Psoas muscle (tissue), 7 donors: ENCODE measurements at regions not wholly inside any gene's neighbourhood (a gene's known extent, or its start where the extent isn't known, plus 50 kb on each side); places are given as distances from the start of the nearest gene placed in this dataset.
A peak's percentile ranks its signal among the peaks of the same experiment; 100 is the strongest.

Experiments used
- ATAC-seq, 4 donors: fragments of 200-7000 bp; cut with Tn5 transposase; one replicate each; pipeline ENCODE4 v1.9.1; 2020; ENCODE audit warnings: moderate library complexity in 3 of 4, mild to moderate bottlenecking in 2 of 4
- DNase-seq, 2 donors: peaks; one replicate each; pipeline ENCODE4 v3.0.0-alpha.2; 2020
- H3K27ac ChIP-seq: fragments of 200-600 bp; one replicate; pipeline ENCODE4 v1.8.0; 2022
- H3K27me3 ChIP-seq, 3 donors: fragments of 200-600 bp in 1 of 3; one replicate each; pipeline versions ENCODE4 v1.6.1 to v1.8.0; 2013 to 2022; ENCODE audit warnings: low read length in 2 of 3, mild to moderate bottlenecking in 2 of 3, moderate library complexity in 1 of 3; ENCODE audit not compliant: insufficient read depth in 3 of 3
- H3K36me3 ChIP-seq, 2 donors: fragments of 200-600 bp in 1 of 2; one replicate each; pipeline versions ENCODE4 v1.6.1 to v1.8.0; 2013 to 2022; ENCODE audit warnings: low read depth in 1 of 2, mild to moderate bottlenecking in 1 of 2, moderate library complexity in 1 of 2; ENCODE audit not compliant: insufficient read depth in 1 of 2
- H3K4me1 ChIP-seq: fragments of 200-600 bp; one replicate; pipeline ENCODE4 v1.8.0; 2022
- H3K4me3 ChIP-seq: fragments of 200-600 bp; one replicate; pipeline ENCODE4 v1.8.0; 2022; ENCODE audit warnings: mild to moderate bottlenecking
- H3K9me3 ChIP-seq: fragments of 200-600 bp; one replicate; pipeline ENCODE4 v1.8.0; 2022
- CTCF ChIP-seq: fragments of 200-600 bp; IDR thresholded peaks from one replicate; pipeline ENCODE4 v1.8.0; 2022; ENCODE audit warnings: antibody characterized with exemption
- WGBS, 3 donors: extraction: QIAGEN DNeasy Blood & Tissue Kit; methylation state at CpG; one replicate each; pipeline versions ENCODE4 v1.1.6 to v1.1.7; 2013; 5-methylcytosine and 5-hydroxymethylcytosine counted together
- intact Hi-C, 2 donors: fragments of 100-400 bp; cut with DNase I; formaldehyde crosslinking; loops; one replicate each; pipeline versions ENCODE4 v1.11.0 to v1.14.2; 2022
- donor health status: healthy with polysubstance abuse.
- donor health status: DM: no; HTN: no; CAD: no; lungs with moderate emphysema.
- donor health status: Bipolar disorder and iron deficiency.
- donor health status: healthy.
- donor health status: DM: yes; HTN: yes; CAD: no.
- donor health status: DM: no; HTN: no; CAD: no.
- donor health status: DM: yes; HTN: yes; CAD: no.

GRCh38 chr9:29209748-29210291, 1636.5 kb upstream of the C9orf72 start:
- peaks cover 0 to 38% (median 15%) of the 10 kb centered on the region in 3 donors for H3K27me3 ChIP-seq
- no peak for DNase-seq
- H3K4me1 ChIP-seq, result no peaks in the 10 kb centered on the region
- 32 to 36% (median 34%) methylated on average over 2 of the region's 2 CpGs for WGBS, 3 donors
- H3K27ac ChIP-seq, result no peak overlapping the region
- TF ChIP-seq CTCF, result no peak
- no peaks in the 10 kb centered on the region for H3K9me3 ChIP-seq
- no peak for ATAC-seq
- no peak overlapping the region for H3K4me3 ChIP-seq
- H3K36me3 ChIP-seq, result no peaks in the 10 kb centered on the region
- intact Hi-C loops, result no loop called here

GRCh38 chr9:29211003-29211579, 1637.8 kb upstream of the C9orf72 start:
- TF ChIP-seq CTCF, result no peak
- ATAC-seq (no peak), DNase-seq (no peak)
- 42 to 52% (median 47%) methylated on average over 6 of the region's 6 CpGs for WGBS, 3 donors
- Histone ChIP-seq H3K4me3 (no peak overlapping the region), H3K27me3 (peaks cover 0 to 51% (median 18%) of the 10 kb centered on the region in 3 donors), H3K4me1 (no peaks in the 10 kb centered on the region), H3K9me3 (no peaks in the 10 kb centered on the region), H3K36me3 (no peaks in the 10 kb centered on the region), H3K27ac (no peak overlapping the region)
- intact Hi-C loops, result no loop called here

- 1 to 2% (median 1%) methylated on average over 36 to 51 of the region's 51 CpGs for WGBS, 3 donors
- Histone ChIP-seq H3K4me1 (no peaks in the 10 kb centered on the region), H3K27ac (no peak overlapping the region), H3K27me3 (peaks cover 0 to 53% (median 18%) of the 10 kb centered on the region in 3 donors), H3K36me3 (no peaks in the 10 kb centered on the region), H3K4me3 (peak overlapping the region; percentile 36), H3K9me3 (no peaks in the 10 kb centered on the region)
- DNase-seq (peak; percentile 34 to 53), ATAC-seq (peak in 2 of 4 donors; percentile 52 to 71)
- peak; percentile 36 for TF ChIP-seq CTCF
- intact Hi-C loops, result no loop called here
These were observed 1638.5 kb upstream of the C9orf72 start for GRCh38 chr9:29211580-29212396.

- no peaks in the 10 kb centered on the region for H3K36me3 ChIP-seq
- H3K4me3 ChIP-seq, result peak overlapping the region; percentile 36
- ATAC-seq (no peak), DNase-seq (peak in 1 of 2 donors; percentile 38)
- H3K4me1 ChIP-seq, result no peaks in the 10 kb centered on the region
- TF ChIP-seq CTCF, result no peak
- H3K27ac ChIP-seq, result no peak overlapping the region
- intact Hi-C loops, result no loop called here
- peaks cover 0 to 53% (median 18%) of the 10 kb centered on the region in 3 donors for H3K27me3 ChIP-seq
- 0 to 1% (median 1%) methylated on average over 50 to 54 of the region's 54 CpGs for WGBS, 3 donors
- no peaks in the 10 kb centered on the region for H3K9me3 ChIP-seq
These were observed 1639.4 kb upstream of the C9orf72 start for GRCh38 chr9:29212397-29213387.
